Astrocyte of the cerebellum (primary cell): ENCODE measurements at regions not wholly inside any gene's neighbourhood (a gene's known extent, or its start where the extent isn't known, plus 50 kb on each side); places are given as distances from the start of the nearest gene placed in this dataset.

Experiments used
- DNase-seq: peaks from one replicate; pipeline ENCODE4 v3.0.0-alpha.2; 2011; ENCODE audit warnings: low read depth
- H3K4me3 ChIP-seq: 2 replicates; pipeline ENCODE4 v1.5.1; 2011; ENCODE audit warnings: mild to moderate bottlenecking, low read depth, low read length, moderate library complexity
- CTCF ChIP-seq: IDR thresholded peaks from 2 replicates; pipeline ENCODE4 v1.5.1; 2012; ENCODE audit warnings: low read length, low read depth, moderate library complexity, mild to moderate bottlenecking; ENCODE audit errors: missing control alignments
- in situ Hi-C: cut with HindIII; loops from 2 replicates; pipeline ENCODE4 v1.10.0; 2017; ENCODE audit warnings: low sequenced_read_pairs

DNA sequence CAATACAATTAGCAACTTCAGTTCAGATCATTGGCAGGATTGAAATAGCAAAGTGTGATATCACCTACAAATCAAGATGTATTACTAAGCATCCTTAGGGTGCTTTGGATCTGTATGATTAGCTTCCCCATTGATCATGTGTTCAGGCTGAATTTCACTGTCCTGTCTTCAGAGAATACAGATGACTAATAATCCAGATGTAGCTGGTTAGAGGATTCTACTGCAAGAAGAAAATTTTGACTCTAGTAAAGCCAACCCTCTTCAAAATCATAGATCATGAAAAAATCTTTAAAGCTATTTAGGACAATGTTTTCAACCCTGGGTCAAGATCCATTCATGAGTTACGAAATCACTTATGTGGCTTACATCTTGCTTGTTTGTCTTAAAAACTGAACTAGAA is 184.4 kb downstream of the PTGER3 start:
- TF ChIP-seq CTCF = no peak
- no peak overlapping the region for H3K4me3 ChIP-seq
- DNase-seq = no peak
- in situ Hi-C loops = no loop called here

DNA sequence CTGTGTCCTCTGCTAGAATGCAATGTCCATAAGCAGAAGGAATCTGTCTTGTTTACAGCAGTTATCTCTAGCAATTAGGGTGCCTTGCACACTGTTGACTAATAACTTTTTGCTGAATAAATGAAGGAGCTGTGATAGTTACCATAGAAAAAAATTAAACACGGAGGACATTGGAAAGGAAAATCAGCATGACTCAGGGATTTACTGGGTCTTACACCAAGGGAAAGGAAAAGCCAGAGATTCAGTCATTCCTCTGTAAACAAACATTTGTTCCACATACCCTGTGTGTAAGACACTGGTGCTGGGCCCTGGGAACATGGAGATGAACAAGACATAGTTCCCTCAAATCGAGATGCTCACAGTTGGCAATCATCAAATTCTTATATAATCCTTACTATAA is 183.3 kb downstream of the PTGER3 start:
- in situ Hi-C loops = no loop called here

GRCh38 chr1:70866542-70867264 is 180.9 kb downstream of the PTGER3 start:
- in situ Hi-C loops = no loop called here
- DNase-seq = no peak
- TF ChIP-seq CTCF = no peak
- no peak overlapping the region for H3K4me3 ChIP-seq

More for the DNA sequence above, 183.3 kb downstream of the PTGER3 start:
- no peak for TF ChIP-seq CTCF
- no peak overlapping the region for H3K4me3 ChIP-seq
- no peak for DNase-seq

DNA sequence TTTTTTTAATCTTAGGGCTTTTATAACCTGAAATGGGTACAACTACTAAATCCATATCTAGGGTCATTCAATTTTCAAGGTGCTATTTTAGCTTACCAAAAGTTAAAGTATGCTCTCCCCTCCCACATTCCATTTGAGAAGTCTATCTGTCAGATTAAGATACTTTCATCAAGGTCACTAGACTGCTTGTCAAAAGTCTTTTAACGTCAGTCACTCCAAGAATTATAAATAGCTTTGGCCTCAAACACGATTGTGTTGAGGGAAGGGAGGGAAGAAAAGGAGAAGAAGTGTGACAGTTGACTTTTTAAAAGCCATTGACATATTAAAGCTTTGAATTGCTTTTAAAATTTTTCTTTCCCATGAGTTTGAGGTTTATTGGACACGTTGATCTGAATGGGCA is 175.8 kb downstream of the PTGER3 start:
- no peak overlapping the region for H3K4me3 ChIP-seq
- DNase-seq = no peak
- in situ Hi-C loops = no loop called here
- no peak for TF ChIP-seq CTCF

DNA sequence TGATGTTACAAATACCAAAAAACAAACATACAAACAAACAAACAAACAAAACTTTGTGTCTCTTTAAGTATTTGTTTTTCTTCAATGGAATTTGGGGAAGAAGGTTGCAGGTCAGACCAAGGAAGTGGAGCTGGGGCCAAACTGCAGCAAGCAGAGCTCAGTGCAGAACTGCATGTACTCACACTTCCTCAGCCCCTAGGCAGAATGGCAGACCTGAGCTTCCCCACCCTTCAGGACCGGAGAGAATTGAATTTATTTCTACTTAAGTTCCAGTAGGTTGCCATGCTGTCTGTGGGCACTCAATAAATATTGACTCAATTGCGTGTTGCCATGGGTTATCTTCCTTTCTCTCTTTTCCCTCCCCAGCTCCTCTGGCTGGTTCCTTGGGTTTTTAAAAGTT is 173.6 kb downstream of the PTGER3 start:
- no peak for DNase-seq
- in situ Hi-C loops = no loop called here

DNA sequence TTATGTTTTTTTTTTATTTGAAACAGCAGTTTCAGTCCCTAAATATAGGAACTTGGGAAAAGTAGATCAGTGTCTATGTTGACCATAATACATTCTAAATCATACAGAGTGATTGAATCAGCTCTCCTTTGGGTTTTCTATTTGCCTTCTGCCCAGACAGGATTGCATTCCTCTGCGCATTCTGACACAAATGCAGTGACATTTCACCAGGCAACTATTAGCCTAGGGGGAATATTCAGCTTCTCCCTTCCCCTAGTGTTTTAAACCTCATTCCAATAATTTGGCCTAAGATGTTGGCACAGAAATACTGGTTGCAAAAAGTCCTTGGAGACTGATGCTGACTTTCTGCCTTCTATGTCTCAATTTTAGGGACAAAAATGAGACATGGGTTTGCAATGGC is 172.8 kb downstream of the PTGER3 start:
- no peak overlapping the region for H3K4me3 ChIP-seq
- in situ Hi-C loops = no loop called here
- DNase-seq = no peak
- no peak for TF ChIP-seq CTCF

More for the DNA sequence above, 173.6 kb downstream of the PTGER3 start:
- TF ChIP-seq CTCF = no peak
- H3K4me3 ChIP-seq = no peak overlapping the region
